ENCODE measurements at regions not wholly inside any gene's neighbourhood (a gene's known extent, or its start where the extent isn't known, plus 50 kb on each side); places are given as distances from the start of the nearest gene placed in this dataset.
"Not testable (repeated sequence)": the region's sequence is repeated elsewhere in the genome, so short reads cannot be mapped to it uniquely, and the experiment has no call there.

GRCh38 chr2:88365408-88365807, 87.1 kb downstream of the FOXI3 start:
- TF ChIP-seq EZH2 (IDR thresholded peaks at IDR 0.05; ENCODE audit: insufficient read depth, poor library complexity, severe bottlenecking); EZH2phosphoT487 (IDR thresholded peaks at IDR 0.05; ENCODE audit: insufficient read depth, low read depth): not testable (repeated sequence)
